LoVo (cell line): ENCODE measurements at regions not wholly inside any gene's neighbourhood (a gene's known extent, or its start where the extent isn't known, plus 50 kb on each side); places are given as distances from the start of the nearest gene placed in this dataset.
"Not testable (repeated sequence)": the region's sequence is repeated elsewhere in the genome, so short reads cannot be mapped to it uniquely, and the experiment has no call there.

Experiments used
- DNase-seq: peaks from one replicate; pipeline ENCODE4 v3.0.0-alpha.2; 2016; ENCODE audit warnings: low spot score

GRCh38 chr6:15904651-15905376 is 224.1 kb upstream of the MYLIP start:
- DNase-seq, result no peak

GRCh38 chr6:15901141-15902115 is 227.5 kb upstream of the MYLIP start:
- DNase-seq, result no peak

GRCh38 chr6:15898693-15899092 is 230.2 kb upstream of the MYLIP start:
- DNase-seq, result no peak

GRCh38 chr6:15897063-15897876 is 231.6 kb upstream of the MYLIP start:
- DNase-seq, result no peak

- DNase-seq, result no peak
Measured at GRCh38 chr6:15894973-15895725, 232.3 kb upstream of the DTNBP1 start.

- no peak for DNase-seq
Measured at GRCh38 chr6:15893556-15894253, 230.9 kb upstream of the DTNBP1 start.

GRCh38 chr6:15892369-15892768 is 229.5 kb upstream of the DTNBP1 start:
- DNase-seq, result no peak

GRCh38 chr6:15888798-15889772 is 226.3 kb upstream of the DTNBP1 start:
- DNase-seq, result no peak

- no peak for DNase-seq
Measured at GRCh38 chr6:15887491-15888461, 224.9 kb upstream of the DTNBP1 start.

- DNase-seq, result no peak
Measured at GRCh38 chr6:15885624-15886023, 222.8 kb upstream of the DTNBP1 start.

GRCh38 chr6:15883593-15883992 is 220.8 kb upstream of the DTNBP1 start:
- not testable (repeated sequence) for DNase-seq

GRCh38 chr6:15882915-15883314 is 220.1 kb upstream of the DTNBP1 start:
- DNase-seq, result no peak

GRCh38 chr6:15882345-15882744 is 219.5 kb upstream of the DTNBP1 start:
- DNase-seq, result no peak

- no peak for DNase-seq
Measured at GRCh38 chr6:15881150-15881549, 218.3 kb upstream of the DTNBP1 start.

- DNase-seq, result no peak
Measured at GRCh38 chr6:15880262-15880973, 217.6 kb upstream of the DTNBP1 start.

- no peak for DNase-seq
Measured at GRCh38 chr6:15879371-15880261, 216.8 kb upstream of the DTNBP1 start.

- DNase-seq, result no peak
Measured at GRCh38 chr6:15877231-15877630, 214.4 kb upstream of the DTNBP1 start.
